ENCODE measurements at regions not wholly inside any gene's neighbourhood (a gene's known extent, or its start where the extent isn't known, plus 50 kb on each side); places are given as distances from the start of the nearest gene placed in this dataset.

- no peak for TF ChIP-seq CTCF (IDR thresholded peaks at IDR 0.05)
Measured at GRCh38 chr7:108662783-108663362, 93.2 kb downstream of the DNAJB9 start.

- TF ChIP-seq CTCF (IDR thresholded peaks at IDR 0.05), result no peak
Measured at GRCh38 chr7:108663701-108664100, 94.0 kb downstream of the DNAJB9 start.

- no peak for TF ChIP-seq CTCF (IDR thresholded peaks at IDR 0.05)
Measured at GRCh38 chr7:108667216-108667615, 97.5 kb downstream of the DNAJB9 start.

- no peak for TF ChIP-seq CTCF (IDR thresholded peaks at IDR 0.05)
Measured at GRCh38 chr7:108669958-108670357, 100.3 kb downstream of the DNAJB9 start.

- no peak for TF ChIP-seq CTCF (IDR thresholded peaks at IDR 0.05)
Measured at GRCh38 chr7:108684629-108685028, 115.0 kb downstream of the DNAJB9 start.

- no peak for TF ChIP-seq CTCF (IDR thresholded peaks at IDR 0.05)
Measured at GRCh38 chr7:108686494-108686893, 116.8 kb downstream of the DNAJB9 start.

- no peak for TF ChIP-seq CTCF (IDR thresholded peaks at IDR 0.05)
Measured at GRCh38 chr7:108697254-108697653, 127.6 kb downstream of the DNAJB9 start.

- no peak for TF ChIP-seq CTCF (IDR thresholded peaks at IDR 0.05)
Measured at GRCh38 chr7:108711611-108712010, 141.9 kb downstream of the DNAJB9 start.

Measured in LNCAP (cell line).